ENCODE measurements at regions not wholly inside any gene's neighbourhood (a gene's known extent, or its start where the extent isn't known, plus 50 kb on each side); places are given as distances from the start of the nearest gene placed in this dataset.

DNA sequence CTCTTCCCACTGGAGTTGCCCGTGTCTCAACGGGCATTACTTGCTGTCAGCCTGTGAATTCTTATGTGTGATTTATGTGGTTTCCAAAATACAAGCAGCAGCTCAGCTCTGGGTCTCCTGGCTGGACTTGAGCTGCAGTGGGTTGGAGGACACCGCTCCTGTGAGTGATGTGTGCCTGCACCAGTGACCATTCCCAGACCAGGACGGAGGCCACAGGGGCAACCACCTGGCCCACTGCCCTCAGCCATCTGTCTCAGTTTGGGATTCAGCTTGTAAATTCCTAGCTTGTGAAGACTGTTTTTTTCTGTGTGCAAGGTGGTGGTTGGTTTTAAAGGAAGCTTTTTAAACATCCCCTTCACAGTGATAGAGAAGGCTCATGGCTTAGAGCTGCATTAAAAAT, 261.0 kb downstream of the BCL2 start:
- no peak for TF ChIP-seq CTCF (IDR thresholded peaks at IDR 0.05; ENCODE audit: low read length)
- TF ChIP-seq EZH2 (optimal IDR thresholded peaks at IDR 0.05; ENCODE audit: low read depth, low read length) = no peak
